ENCODE measurements at regions not wholly inside any gene's neighbourhood (a gene's known extent, or its start where the extent isn't known, plus 50 kb on each side); places are given as distances from the start of the nearest gene placed in this dataset.

DNA sequence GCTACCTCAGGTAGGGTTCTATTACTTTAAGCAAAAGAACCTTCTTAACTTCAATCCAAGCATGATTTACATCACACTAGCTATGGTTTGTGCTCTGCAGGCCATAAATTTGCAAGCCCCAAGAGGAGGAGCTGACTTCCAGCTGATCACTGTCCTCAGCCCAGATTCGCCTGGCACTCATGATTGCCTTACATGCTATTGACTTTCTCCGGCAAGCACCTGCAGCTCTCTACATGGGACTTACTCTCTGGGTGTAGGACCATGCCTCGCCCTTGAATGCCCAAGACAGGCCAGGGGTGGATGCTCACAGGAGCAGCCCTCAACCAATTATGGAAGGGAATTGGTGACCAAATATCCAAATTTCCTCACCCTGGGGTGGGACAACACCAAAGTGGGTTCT, 99.8 kb downstream of the ESM1 start:
- H3K4me2 ChIP-seq (ENCODE audit: low read length), result no peak overlapping the region
- no peaks in the 10 kb centered on the region for H3K36me3 ChIP-seq (ENCODE audit: insufficient read depth, low read length)
- TF ChIP-seq, protein P1, sequence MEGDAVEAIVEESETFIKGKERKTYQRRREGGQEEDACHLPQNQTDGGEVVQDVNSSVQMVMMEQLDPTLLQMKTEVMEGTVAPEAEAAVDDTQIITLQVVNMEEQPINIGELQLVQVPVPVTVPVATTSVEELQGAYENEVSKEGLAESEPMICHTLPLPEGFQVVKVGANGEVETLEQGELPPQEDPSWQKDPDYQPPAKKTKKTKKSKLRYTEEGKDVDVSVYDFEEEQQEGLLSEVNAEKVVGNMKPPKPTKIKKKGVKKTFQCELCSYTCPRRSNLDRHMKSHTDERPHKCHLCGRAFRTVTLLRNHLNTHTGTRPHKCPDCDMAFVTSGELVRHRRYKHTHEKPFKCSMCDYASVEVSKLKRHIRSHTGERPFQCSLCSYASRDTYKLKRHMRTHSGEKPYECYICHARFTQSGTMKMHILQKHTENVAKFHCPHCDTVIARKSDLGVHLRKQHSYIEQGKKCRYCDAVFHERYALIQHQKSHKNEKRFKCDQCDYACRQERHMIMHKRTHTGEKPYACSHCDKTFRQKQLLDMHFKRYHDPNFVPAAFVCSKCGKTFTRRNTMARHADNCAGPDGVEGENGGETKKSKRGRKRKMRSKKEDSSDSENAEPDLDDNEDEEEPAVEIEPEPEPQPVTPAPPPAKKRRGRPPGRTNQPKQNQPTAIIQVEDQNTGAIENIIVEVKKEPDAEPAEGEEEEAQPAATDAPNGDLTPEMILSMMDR (conservative IDR thresholded peaks at IDR 0.05; ENCODE audit: low read length), result no peak
- no peak for TF ChIP-seq EZH2phosphoT487 (IDR thresholded peaks at IDR 0.05; ENCODE audit: borderline replicate concordance, low read depth, low read length)
- no peaks in the 10 kb centered on the region for H3K9me2 ChIP-seq (ENCODE audit: insufficient read depth, low read length)
- H3K79me2 ChIP-seq (ENCODE audit: insufficient read depth, low read depth, low read length), result no peaks in the 10 kb centered on the region
- H4K20me1 ChIP-seq (ENCODE audit: insufficient read depth, low read length), result no peaks in the 10 kb centered on the region
- no peak overlapping the region for H2AFZ ChIP-seq (ENCODE audit: low read length)
- no TSS peak for BruUV-seq (replicated peaks)
- POLR2A ChIA-PET, result no interaction called here
- H3K4me1 ChIP-seq (ENCODE audit: insufficient read depth, low read length, poor library complexity, severe bottlenecking), result no peaks in the 10 kb centered on the region
- no peak overlapping the region for H3K27ac ChIP-seq (ENCODE audit: low read depth, low read length, poor library complexity, severe bottlenecking)
- H3K9me3 ChIP-seq (ENCODE audit: low read length), result no peaks in the 10 kb centered on the region
- H3K4me3 ChIP-seq (ENCODE audit: low read depth, low read length, poor library complexity, severe bottlenecking), result no peak overlapping the region
- no peak for DNase-seq (ENCODE audit: low spot score)
- intact Hi-C loops (cut with micrococcal nuclease; ENCODE audit: unreplicated experiment), result no loop called here
- CTCF ChIA-PET (ENCODE audit: unreplicated experiment), result interaction anchor here (1.0 kb wide), 1 partner anchor 18 kb away, joined by 3 read pairs; no protein-coding TSS in a partner anchor

DNA sequence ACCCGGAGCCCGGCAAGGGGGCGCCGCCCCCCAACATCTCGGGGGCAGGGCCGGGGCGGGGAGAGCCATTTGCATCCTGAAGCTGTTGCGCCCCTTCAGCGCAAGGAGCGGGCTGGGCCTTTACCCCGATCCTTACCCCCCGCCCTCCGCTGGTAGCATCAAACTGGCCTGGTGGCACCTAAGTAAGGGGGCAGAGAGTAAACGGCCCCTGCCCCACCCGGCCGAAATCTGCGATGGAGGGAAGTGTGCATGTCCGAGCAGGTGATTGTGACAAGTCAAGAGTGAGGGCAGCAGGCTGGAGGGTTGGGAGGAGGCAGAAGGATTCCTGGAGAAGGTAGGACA, 101.2 kb downstream of the ESM1 start:
- Histone ChIP-seq H3K4me1 (ENCODE audit: insufficient read depth, low read length, poor library complexity, severe bottlenecking) (no peaks in the 10 kb centered on the region), H2AFZ (ENCODE audit: low read length) (no peak overlapping the region), H3K36me3 (ENCODE audit: insufficient read depth, low read length) (no peaks in the 10 kb centered on the region), H3K4me2 (ENCODE audit: low read length) (no peak overlapping the region), H4K20me1 (ENCODE audit: insufficient read depth, low read length) (no peaks in the 10 kb centered on the region), H3K9me2 (ENCODE audit: insufficient read depth, low read length) (no peaks in the 10 kb centered on the region), H3K27ac (ENCODE audit: low read depth, low read length, poor library complexity, severe bottlenecking) (no peak overlapping the region), H3K79me2 (ENCODE audit: insufficient read depth, low read depth, low read length) (no peaks in the 10 kb centered on the region), H3K9me3 (ENCODE audit: low read length) (no peaks in the 10 kb centered on the region), H3K4me3 (ENCODE audit: low read depth, low read length, poor library complexity, severe bottlenecking) (no peak overlapping the region)
- TF ChIP-seq, protein P1 (conservative IDR thresholded peaks at IDR 0.05; ENCODE audit: low read length), result no peak
- no peak for TF ChIP-seq EZH2phosphoT487 (IDR thresholded peaks at IDR 0.05; ENCODE audit: borderline replicate concordance, low read depth, low read length)
- POLR2A ChIA-PET, result no interaction called here
- intact Hi-C loops (cut with micrococcal nuclease; ENCODE audit: unreplicated experiment), result no loop called here
- CTCF ChIA-PET (ENCODE audit: unreplicated experiment), result no interaction called here
- no TSS peak for BruUV-seq (replicated peaks)
- no peak for DNase-seq (ENCODE audit: low spot score)

DNA sequence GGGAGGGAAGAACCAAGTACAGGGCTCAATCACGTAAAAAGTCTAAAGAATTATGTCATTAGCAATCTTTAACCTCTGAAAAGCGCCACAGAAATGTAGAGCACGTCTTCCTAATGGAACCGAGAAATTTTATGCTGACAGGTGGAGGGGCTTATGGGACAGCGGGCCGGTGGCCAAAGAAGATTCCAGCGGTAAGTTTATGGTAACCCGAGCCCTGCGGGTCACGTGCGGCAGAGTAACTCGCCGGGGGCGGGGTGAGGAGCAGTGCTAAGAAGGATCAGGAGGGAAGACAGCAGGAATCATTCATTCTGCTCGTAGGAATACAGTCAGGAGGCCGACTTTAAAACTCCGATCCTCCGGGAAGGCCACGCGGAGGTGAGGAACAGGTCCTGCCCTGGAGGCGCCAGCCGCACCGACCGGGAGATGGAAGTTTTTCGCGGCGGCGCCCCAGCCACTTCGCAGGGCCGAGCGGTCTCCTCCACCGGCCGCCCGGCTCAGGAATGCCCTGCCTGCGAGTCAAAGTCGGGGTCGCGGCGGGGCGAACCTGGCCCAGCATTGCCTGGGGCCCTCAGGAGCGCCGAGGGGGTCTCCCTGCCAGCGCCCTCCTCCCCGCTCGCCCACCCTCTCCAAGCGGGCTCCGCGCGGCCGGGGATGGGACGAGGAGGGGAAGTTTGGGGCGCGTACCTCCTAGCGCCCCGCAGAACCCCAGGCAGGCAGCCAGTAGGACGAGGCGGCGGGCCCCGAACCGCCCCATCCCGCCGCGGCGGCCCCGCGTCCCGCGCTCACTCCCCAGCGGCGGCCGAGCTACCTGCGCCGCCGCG, 101.8 kb downstream of the ESM1 start:
- Histone ChIP-seq H3K36me3 (ENCODE audit: insufficient read depth, low read length) (no peaks in the 10 kb centered on the region), H2AFZ (ENCODE audit: low read length) (no peak overlapping the region), H3K9me3 (ENCODE audit: low read length) (no peaks in the 10 kb centered on the region), H3K4me3 (ENCODE audit: low read depth, low read length, poor library complexity, severe bottlenecking) (no peak overlapping the region), H3K4me2 (ENCODE audit: low read length) (no peak overlapping the region), H3K9me2 (ENCODE audit: insufficient read depth, low read length) (no peaks in the 10 kb centered on the region), H3K4me1 (ENCODE audit: insufficient read depth, low read length, poor library complexity, severe bottlenecking) (no peaks in the 10 kb centered on the region), H4K20me1 (ENCODE audit: insufficient read depth, low read length) (no peaks in the 10 kb centered on the region), H3K27ac (ENCODE audit: low read depth, low read length, poor library complexity, severe bottlenecking) (no peak overlapping the region), H3K79me2 (ENCODE audit: insufficient read depth, low read depth, low read length) (no peaks in the 10 kb centered on the region)
- intact Hi-C loops (cut with micrococcal nuclease; ENCODE audit: unreplicated experiment), result no loop called here
- ChIA-PET CTCF (ENCODE audit: unreplicated experiment) (no interaction called here), POLR2A (no interaction called here)
- no TSS peak for BruUV-seq (replicated peaks)
- DNase-seq (ENCODE audit: low spot score), result no peak
- TF ChIP-seq, protein P1 (conservative IDR thresholded peaks at IDR 0.05; ENCODE audit: low read length), result no peak
- TF ChIP-seq EZH2phosphoT487 (IDR thresholded peaks at IDR 0.05; ENCODE audit: borderline replicate concordance, low read depth, low read length), result no peak
